Panc1 (cell line): ENCODE measurements at regions not wholly inside any gene's neighbourhood (a gene's known extent, or its start where the extent isn't known, plus 50 kb on each side); places are given as distances from the start of the nearest gene placed in this dataset.

ENCODE experiments used
- ATAC-seq: fragments of 200-7000 bp; cut with Tn5 transposase; 2 replicates; pipeline ENCODE4 v1.9.1; 2020; ENCODE audit warnings: mild to moderate bottlenecking, moderate library complexity
- BruUV-seq: library from RNA; stranded (reverse); fragments of 400-500 nt; replicated peaks from 2 replicates; lab custom pipeline; 2021; lab: Mats Ljungman, UMichigan
- CTCF ChIA-PET: fragments of 300-600 bp; sonication (Branson Sonifier 250); formaldehyde crosslinking; loops from one replicate; lab custom pipeline; 2022; ENCODE audit warnings: antibody characterized with exemption; lab: Charles Lee
- POLR2A ChIA-PET: fragments of 300-600 bp; sonication (Branson Sonifier 250); formaldehyde crosslinking; loops from one replicate; lab custom pipeline; 2022; ENCODE audit warnings: antibody characterized with exemption; lab: Charles Lee
- DNase-seq: peaks from one replicate; pipeline ENCODE4 v3.0.0-alpha.2; 2010; ENCODE audit warnings: low read depth, low spot score
- H3K27ac ChIP-seq: 2 replicates; pipeline ENCODE4 v1.5.1; 2011; ENCODE audit warnings: mild to moderate bottlenecking, low read length, inconsistent platforms
- H3K27me3 ChIP-seq: fragments of 200-500 bp; sonication (Bioruptor generic); 2 replicates; pipeline ENCODE4 v1.6.0; 2014; ENCODE audit warnings: low read length, inconsistent platforms; ENCODE audit not compliant: control insufficient read depth, insufficient read depth
- H3K36me3 ChIP-seq: fragments of 200-500 bp; sonication (Bioruptor generic); 2 replicates; pipeline ENCODE4 v1.5.1; 2014; ENCODE audit warnings: inconsistent platforms, mild to moderate bottlenecking, low read length, moderate library complexity; ENCODE audit not compliant: control insufficient read depth, insufficient read depth
- H3K4me1 ChIP-seq: 2 replicates; pipeline ENCODE4 v1.5.1; 2011; ENCODE audit warnings: inconsistent platforms, mild to moderate bottlenecking, low read length, moderate library complexity; ENCODE audit not compliant: control insufficient read depth, insufficient read depth
- H3K4me3 ChIP-seq, 2 experiments: 2 replicates each; pipeline ENCODE4 v1.5.1; 2011 to 2012; ENCODE audit warnings: low read depth in 2 of 2, low read length in 2 of 2, mild to moderate bottlenecking in 2 of 2, inconsistent platforms in 1 of 2, moderate library complexity in 1 of 2
- H3K9me3 ChIP-seq: fragments of 200-500 bp; sonication (Bioruptor generic); 2 replicates; pipeline ENCODE4 v1.5.1; 2014; ENCODE audit warnings: low read depth, mild to moderate bottlenecking, inconsistent platforms, low read length, moderate library complexity; ENCODE audit not compliant: control insufficient read depth, insufficient read depth
- POLR2AphosphoS5 ChIP-seq: IDR thresholded peaks from 2 replicates; pipeline ENCODE4 v1.6.1; 2012; ENCODE audit warnings: mild to moderate bottlenecking, low read depth, low read length, moderate library complexity
- SIN3A ChIP-seq: IDR thresholded peaks from 2 replicates; pipeline ENCODE4 v1.6.1; 2012; ENCODE audit warnings: low read depth, mild to moderate bottlenecking, low read length, moderate library complexity, borderline replicate concordance; ENCODE audit not compliant: insufficient read depth
- TCF7L2 ChIP-seq: IDR thresholded peaks from 2 replicates; pipeline ENCODE4 v1.6.1; 2011; ENCODE audit warnings: mild to moderate bottlenecking, low read depth, low read length, inconsistent platforms
- in situ Hi-C: cut with HindIII; loops from 2 replicates; pipeline ENCODE4 v1.10.0; 2016; ENCODE audit warnings: low sequenced_read_pairs, low pct_unique_long_range_greater_than_20kb
- intact Hi-C: fragments of 100-400 bp; cut with micrococcal nuclease; formaldehyde crosslinking; loops from one replicate; pipeline ENCODE4 v1.10.0; 2022; ENCODE audit not compliant: unreplicated experiment
- TF ChIP-seq, protein P1 (sequence below), 2 experiments: IDR thresholded peaks; 2 replicates each; pipeline ENCODE4 v1.6.1; 2011 to 2012; ENCODE audit warnings: low read depth in 2 of 2, control low read depth in 1 of 2, low read length in 1 of 2, mild to moderate bottlenecking in 1 of 2, moderate library complexity in 1 of 2; ENCODE audit not compliant: insufficient read depth in 1 of 2
- TF ChIP-seq, protein P2 (sequence below): fragments of 450-650 bp; IDR thresholded peaks from 2 replicates; pipeline ENCODE4 v1.5.1; 2017; ENCODE audit warnings: mild to moderate bottlenecking

DNA sequence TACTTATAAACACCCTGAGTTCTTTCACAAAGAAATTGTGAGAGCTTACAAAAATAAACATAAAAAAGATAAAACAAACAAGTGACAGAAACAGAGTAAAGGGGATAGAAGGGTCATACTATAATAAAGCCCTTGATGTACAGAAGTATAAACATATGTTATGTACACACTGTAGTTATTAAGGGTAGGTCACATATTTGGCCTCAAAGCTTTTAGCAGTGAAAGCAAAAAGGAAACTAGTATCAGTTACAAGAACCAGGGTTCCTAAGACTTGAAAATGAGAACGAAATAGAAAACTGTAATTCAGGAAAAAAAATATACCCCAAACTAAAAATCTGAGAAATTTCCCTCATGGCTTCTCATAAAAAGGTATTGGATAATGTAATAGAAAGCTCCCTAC, 380.6 kb downstream of the HDGFL1 start:
- no peak for ATAC-seq
- Histone ChIP-seq H3K4me3 (no peak overlapping the region), H3K4me1 (no peaks in the 10 kb centered on the region), H3K36me3 (no peaks in the 10 kb centered on the region), H3K27ac (no peak overlapping the region), H3K27me3 (no peaks in the 10 kb centered on the region), H3K9me3 (no peaks in the 10 kb centered on the region)
- ChIA-PET POLR2A (no interaction called here), CTCF (interaction anchor here (0.5 kb wide), 1 partner anchor 57 kb away, joined by 4 read pairs; no protein-coding TSS in a partner anchor)
- no TSS peak for BruUV-seq
- TF ChIP-seq, protein P1, sequence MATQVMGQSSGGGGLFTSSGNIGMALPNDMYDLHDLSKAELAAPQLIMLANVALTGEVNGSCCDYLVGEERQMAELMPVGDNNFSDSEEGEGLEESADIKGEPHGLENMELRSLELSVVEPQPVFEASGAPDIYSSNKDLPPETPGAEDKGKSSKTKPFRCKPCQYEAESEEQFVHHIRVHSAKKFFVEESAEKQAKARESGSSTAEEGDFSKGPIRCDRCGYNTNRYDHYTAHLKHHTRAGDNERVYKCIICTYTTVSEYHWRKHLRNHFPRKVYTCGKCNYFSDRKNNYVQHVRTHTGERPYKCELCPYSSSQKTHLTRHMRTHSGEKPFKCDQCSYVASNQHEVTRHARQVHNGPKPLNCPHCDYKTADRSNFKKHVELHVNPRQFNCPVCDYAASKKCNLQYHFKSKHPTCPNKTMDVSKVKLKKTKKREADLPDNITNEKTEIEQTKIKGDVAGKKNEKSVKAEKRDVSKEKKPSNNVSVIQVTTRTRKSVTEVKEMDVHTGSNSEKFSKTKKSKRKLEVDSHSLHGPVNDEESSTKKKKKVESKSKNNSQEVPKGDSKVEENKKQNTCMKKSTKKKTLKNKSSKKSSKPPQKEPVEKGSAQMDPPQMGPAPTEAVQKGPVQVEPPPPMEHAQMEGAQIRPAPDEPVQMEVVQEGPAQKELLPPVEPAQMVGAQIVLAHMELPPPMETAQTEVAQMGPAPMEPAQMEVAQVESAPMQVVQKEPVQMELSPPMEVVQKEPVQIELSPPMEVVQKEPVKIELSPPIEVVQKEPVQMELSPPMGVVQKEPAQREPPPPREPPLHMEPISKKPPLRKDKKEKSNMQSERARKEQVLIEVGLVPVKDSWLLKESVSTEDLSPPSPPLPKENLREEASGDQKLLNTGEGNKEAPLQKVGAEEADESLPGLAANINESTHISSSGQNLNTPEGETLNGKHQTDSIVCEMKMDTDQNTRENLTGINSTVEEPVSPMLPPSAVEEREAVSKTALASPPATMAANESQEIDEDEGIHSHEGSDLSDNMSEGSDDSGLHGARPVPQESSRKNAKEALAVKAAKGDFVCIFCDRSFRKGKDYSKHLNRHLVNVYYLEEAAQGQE (IDR thresholded peaks at IDR 0.05; ENCODE audit: insufficient read depth in 1 of 2, low read depth in 2 of 2, low read length in 1 of 2) = no peak
- TF ChIP-seq, protein P2, sequence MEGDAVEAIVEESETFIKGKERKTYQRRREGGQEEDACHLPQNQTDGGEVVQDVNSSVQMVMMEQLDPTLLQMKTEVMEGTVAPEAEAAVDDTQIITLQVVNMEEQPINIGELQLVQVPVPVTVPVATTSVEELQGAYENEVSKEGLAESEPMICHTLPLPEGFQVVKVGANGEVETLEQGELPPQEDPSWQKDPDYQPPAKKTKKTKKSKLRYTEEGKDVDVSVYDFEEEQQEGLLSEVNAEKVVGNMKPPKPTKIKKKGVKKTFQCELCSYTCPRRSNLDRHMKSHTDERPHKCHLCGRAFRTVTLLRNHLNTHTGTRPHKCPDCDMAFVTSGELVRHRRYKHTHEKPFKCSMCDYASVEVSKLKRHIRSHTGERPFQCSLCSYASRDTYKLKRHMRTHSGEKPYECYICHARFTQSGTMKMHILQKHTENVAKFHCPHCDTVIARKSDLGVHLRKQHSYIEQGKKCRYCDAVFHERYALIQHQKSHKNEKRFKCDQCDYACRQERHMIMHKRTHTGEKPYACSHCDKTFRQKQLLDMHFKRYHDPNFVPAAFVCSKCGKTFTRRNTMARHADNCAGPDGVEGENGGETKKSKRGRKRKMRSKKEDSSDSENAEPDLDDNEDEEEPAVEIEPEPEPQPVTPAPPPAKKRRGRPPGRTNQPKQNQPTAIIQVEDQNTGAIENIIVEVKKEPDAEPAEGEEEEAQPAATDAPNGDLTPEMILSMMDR = no peak
- TF ChIP-seq TCF7L2 = 0 out of 2 replicates have a peak, but pooled peaks have one; percentile 27
- no peak for DNase-seq
- in situ Hi-C loops (no loop called here), intact Hi-C loops (no loop called here)

DNA sequence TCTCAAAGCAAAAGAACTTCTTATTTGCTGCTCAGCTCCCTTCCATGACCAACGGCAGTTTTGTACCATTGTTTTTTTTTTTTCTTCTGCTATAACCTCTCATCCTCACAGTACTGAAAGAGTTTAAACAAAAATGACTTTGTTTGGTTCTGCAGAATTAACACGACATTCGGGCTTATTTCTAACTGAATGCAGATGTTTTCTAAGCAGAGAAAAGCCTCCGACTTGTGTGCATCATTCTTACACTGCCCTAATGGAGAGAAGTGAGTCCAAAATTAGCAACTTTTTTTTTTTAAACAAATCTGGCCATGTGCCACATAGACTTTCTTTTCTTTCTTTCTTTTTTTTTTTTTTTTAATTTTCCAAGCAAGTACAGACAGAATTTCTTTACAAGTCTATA, 382.7 kb downstream of the HDGFL1 start:
- no peaks in the 10 kb centered on the region for H3K27me3 ChIP-seq
- DNase-seq = no peak
- no peak overlapping the region for H3K4me3 ChIP-seq
- no peak for ATAC-seq
- in situ Hi-C loops = no loop called here
- ChIA-PET CTCF (no interaction called here), POLR2A (no interaction called here)
- no peak overlapping the region for H3K27ac ChIP-seq
- no peaks in the 10 kb centered on the region for H3K9me3 ChIP-seq
- intact Hi-C loops = no loop called here
- H3K4me1 ChIP-seq = no peaks in the 10 kb centered on the region
- no TSS peak for BruUV-seq
- H3K36me3 ChIP-seq = no peaks in the 10 kb centered on the region
- TF ChIP-seq, protein P2 = no peak
- no peak for TF ChIP-seq TCF7L2
- TF ChIP-seq, protein P1 (IDR thresholded peaks at IDR 0.05; ENCODE audit: insufficient read depth in 1 of 2, low read depth in 2 of 2, low read length in 1 of 2) = no peak
- no peak for TF ChIP-seq SIN3A
- TF ChIP-seq POLR2AphosphoS5 = no peak
